WERI-Rb-1 (cell line): ENCODE measurements at regions not wholly inside any gene's neighbourhood (a gene's known extent, or its start where the extent isn't known, plus 50 kb on each side); places are given as distances from the start of the nearest gene placed in this dataset.

ENCODE experiments used
- DNase-seq: peaks from one replicate; pipeline ENCODE4 v3.0.0-alpha.2; 2020
- H3K27ac ChIP-seq: fragments of 250-450 bp; sonication (Bioruptor Pico); 2 replicates; pipeline ENCODE4 v1.5.1; 2020; ENCODE audit warnings: mild to moderate bottlenecking, moderate library complexity
- H3K27me3 ChIP-seq: fragments of 250-450 bp; sonication (Bioruptor Pico); 2 replicates; pipeline ENCODE4 v1.5.1; 2021; ENCODE audit warnings: mild to moderate bottlenecking, low read depth, moderate library complexity; ENCODE audit not compliant: insufficient read depth, severe bottlenecking
- H3K36me3 ChIP-seq: fragments of 250-450 bp; sonication (Bioruptor Pico); 2 replicates; pipeline ENCODE4 v1.5.1; 2020; ENCODE audit warnings: mild to moderate bottlenecking, moderate library complexity
- H3K4me3 ChIP-seq: 2 replicates; pipeline ENCODE4 v1.5.1; 2011; ENCODE audit warnings: low read depth, mild to moderate bottlenecking, control low read depth, low read length
- H3K9me3 ChIP-seq: fragments of 250-450 bp; sonication (Bioruptor Pico); 2 replicates; pipeline ENCODE4 v1.5.1; 2021; ENCODE audit warnings: mild to moderate bottlenecking, moderate library complexity; ENCODE audit not compliant: severe bottlenecking
- CTCF ChIP-seq: IDR thresholded peaks from 2 replicates; pipeline ENCODE4 v1.5.1; 2011; ENCODE audit warnings: low read depth, mild to moderate bottlenecking, control low read depth, inconsistent platforms, low read length

- Histone ChIP-seq H3K27me3 (no peaks in the 10 kb centered on the region), H3K9me3 (no peaks in the 10 kb centered on the region)
- TF ChIP-seq CTCF, result no peak
Measured at GRCh38 chr22:48691431-48691851, 1136.2 kb downstream of the BRD1 start.

DNA sequence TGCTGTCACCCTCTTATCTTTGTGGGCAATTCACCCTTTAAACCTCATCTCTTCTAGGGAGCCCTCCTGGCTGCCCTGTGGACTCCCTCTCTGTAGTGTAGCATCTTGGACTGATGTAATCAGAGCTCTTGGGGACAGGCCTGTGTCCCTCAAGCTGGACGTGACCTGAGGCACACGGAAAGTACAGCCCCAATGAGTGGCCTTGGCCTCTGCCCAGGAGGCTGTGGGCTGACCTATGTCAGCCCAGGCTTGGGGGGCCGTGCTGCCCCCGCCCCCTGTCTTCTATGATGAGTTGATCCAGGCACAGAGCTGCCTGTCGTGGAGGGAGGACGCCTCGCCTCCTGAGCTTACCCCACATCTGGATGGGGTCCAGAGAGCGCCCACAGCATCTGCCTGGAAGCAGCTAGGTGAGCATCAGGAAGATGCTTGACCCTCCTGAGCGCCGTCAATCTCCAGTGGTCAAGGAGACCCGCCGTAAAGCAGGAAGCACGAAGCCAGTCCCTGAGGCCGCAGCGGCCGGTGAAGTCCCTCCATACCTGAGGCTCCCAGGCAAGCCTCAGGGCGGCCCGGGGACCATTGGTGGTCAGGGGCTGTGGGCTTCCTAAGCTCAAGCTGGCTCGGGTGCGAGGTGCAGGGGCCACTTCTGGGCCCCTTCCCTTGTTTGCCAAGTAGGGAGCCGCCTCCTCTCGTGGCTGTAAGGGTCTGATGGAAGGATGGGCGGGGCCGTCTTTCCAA, 1136.9 kb downstream of the BRD1 start:
- no peaks in the 10 kb centered on the region for H3K36me3 ChIP-seq
- no peak for TF ChIP-seq CTCF
- DNase-seq, result no peak
- H3K9me3 ChIP-seq, result no peaks in the 10 kb centered on the region
- no peaks in the 10 kb centered on the region for H3K27me3 ChIP-seq
- no peak overlapping the region for H3K4me3 ChIP-seq
- no peak overlapping the region for H3K27ac ChIP-seq

More at GRCh38 chr22:48691431-48691851, 1136.2 kb downstream of the BRD1 start:
- no peak for DNase-seq
- H3K36me3 ChIP-seq, result no peaks in the 10 kb centered on the region
- H3K27ac ChIP-seq, result no peak overlapping the region
- H3K4me3 ChIP-seq, result no peak overlapping the region

DNA sequence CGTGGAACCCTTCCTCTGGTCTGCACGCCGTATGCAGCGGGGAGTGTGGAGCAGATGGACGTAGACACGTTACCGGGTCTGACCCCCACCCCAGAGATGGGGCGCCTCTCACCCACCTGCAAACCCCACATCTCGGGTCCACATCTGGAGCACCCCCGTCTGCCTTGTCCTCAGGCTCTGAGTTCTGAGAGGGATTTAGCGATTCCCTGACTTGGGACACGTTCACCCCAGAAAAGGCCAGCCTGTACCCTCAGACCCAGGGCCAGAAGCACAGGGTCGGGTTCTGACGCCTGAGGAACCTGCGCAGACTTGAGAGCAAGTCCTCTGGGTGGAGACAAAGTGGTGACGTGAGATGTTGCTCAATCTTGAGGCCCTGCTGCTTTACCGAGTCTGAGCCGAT, 1138.5 kb downstream of the BRD1 start:
- no peak for TF ChIP-seq CTCF

GRCh38 chr22:48688366-48688765, 1139.3 kb downstream of the BRD1 start:
- Histone ChIP-seq H3K27ac (no peak overlapping the region), H3K9me3 (no peaks in the 10 kb centered on the region), H3K27me3 (no peaks in the 10 kb centered on the region), H3K36me3 (no peaks in the 10 kb centered on the region; the same call in 1 of the 2 replicates), H3K4me3 (no peak overlapping the region)
- DNase-seq, result no peak
- no peak for TF ChIP-seq CTCF

More for the DNA sequence above, 1138.5 kb downstream of the BRD1 start:
- DNase-seq, result no peak
- H3K4me3 ChIP-seq, result no peak overlapping the region
- H3K27ac ChIP-seq, result no peak overlapping the region
- no peaks in the 10 kb centered on the region for H3K9me3 ChIP-seq
- no peaks in the 10 kb centered on the region for H3K36me3 ChIP-seq
- H3K27me3 ChIP-seq, result no peaks in the 10 kb centered on the region

DNA sequence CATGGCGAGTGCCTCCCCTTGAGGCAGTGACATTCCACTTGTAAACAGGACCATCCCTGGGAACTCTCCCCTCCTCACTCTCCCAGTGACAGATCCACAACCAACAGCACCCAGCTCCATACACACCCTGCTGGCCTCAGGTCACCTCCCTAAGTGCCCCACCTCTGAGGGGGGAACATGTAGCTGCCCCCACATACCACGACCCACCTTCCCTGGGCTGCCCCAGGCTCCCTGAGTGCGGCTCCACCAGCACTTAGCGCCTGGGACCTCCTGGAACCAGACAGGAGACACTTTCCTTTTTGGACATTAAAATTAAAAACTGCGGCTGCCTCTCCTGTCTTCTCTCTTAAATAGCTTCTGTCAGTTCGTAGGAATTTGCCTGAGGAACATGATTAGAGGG, 1140.1 kb downstream of the BRD1 start:
- Histone ChIP-seq H3K9me3 (no peaks in the 10 kb centered on the region), H3K27ac (no peak overlapping the region), H3K4me3 (no peak overlapping the region), H3K27me3 (no peaks in the 10 kb centered on the region), H3K36me3 (no peaks in the 10 kb centered on the region; the same call in 1 of the 2 replicates)
- no peak for DNase-seq
- TF ChIP-seq CTCF, result no peak
